GM18870 (cell line): ENCODE measurements at regions not wholly inside any gene's neighbourhood (a gene's known extent, or its start where the extent isn't known, plus 50 kb on each side); places are given as distances from the start of the nearest gene placed in this dataset.

Source experiments
- ATAC-seq: cut with Tn5 transposase; IDR thresholded peaks from one replicate; pipeline ENCODE4 v1.9.1; 2021; ENCODE audit warnings: moderate library complexity; ENCODE audit not compliant: unreplicated experiment

GRCh38 chr12:116481726-116482125 lies 77.5 kb upstream of the MAP1LC3B2 start:
- ATAC-seq = no peak

GRCh38 chr12:116482179-116482578 lies 77.0 kb upstream of the MAP1LC3B2 start:
- no peak for ATAC-seq

DNA sequence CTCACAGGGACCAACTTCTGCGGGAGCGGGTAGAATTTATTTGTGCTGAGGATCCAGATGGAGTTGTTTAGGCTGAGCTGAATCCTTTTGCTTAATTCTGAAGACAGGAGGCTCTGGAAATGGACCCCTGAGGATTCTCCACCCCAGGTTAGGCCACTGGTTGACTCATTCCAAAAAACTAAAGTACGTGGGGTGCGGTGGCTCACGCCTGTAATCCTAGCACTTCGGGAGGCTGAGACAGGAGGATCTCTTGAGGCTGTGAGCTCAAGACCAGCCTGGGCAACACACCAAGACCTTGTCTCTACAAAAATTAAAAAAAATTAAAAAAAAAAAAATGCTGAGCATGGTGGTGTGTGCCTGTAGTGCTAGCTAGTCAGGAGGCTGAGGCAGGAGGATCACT lies 76.3 kb upstream of the MAP1LC3B2 start:
- ATAC-seq = no peak

DNA sequence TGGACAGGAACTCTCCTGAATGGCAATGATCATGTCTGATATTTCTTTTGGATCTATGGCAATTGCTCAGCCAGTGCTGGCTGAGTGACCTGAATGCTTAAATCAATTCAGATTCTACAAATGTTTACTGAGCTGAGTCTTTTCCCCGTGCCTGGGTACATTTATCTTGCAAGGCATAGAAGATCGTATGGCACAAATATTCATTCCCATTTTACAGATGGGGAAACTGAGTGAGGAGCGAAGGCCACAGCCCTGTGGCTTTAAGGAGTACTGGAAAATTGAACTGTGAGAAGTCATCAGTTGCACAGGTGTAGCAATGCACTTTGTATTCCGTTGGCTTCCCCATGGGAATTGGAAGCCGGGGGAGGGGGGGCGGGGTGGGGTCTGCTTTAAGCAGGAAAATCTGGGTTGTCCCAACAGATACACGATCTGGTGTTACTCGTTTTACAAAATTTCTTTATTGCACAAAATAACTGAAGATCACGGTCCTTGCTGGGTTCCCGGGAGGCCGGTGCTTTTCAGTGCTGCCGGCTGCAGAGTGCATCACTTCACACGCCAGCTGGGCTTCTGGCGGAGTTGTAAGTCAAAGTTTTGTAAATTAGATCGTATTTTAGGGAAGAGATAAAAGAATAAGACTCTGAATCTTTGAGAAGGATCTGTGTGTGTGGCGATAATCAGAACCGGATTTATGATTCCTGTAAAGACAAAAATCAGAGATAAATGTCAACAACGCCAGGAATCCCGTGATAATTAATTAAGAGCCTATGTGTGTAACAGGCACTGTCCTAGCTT lies 75.0 kb upstream of the MAP1LC3B2 start:
- ATAC-seq = no peak

- ATAC-seq = no peak
Measured at GRCh38 chr12:116484807-116485206, 74.4 kb upstream of the MAP1LC3B2 start.

GRCh38 chr12:116489116-116489515 lies 70.1 kb upstream of the MAP1LC3B2 start:
- no peak for ATAC-seq

GRCh38 chr12:116490471-116490870 lies 68.7 kb upstream of the MAP1LC3B2 start:
- no peak for ATAC-seq

DNA sequence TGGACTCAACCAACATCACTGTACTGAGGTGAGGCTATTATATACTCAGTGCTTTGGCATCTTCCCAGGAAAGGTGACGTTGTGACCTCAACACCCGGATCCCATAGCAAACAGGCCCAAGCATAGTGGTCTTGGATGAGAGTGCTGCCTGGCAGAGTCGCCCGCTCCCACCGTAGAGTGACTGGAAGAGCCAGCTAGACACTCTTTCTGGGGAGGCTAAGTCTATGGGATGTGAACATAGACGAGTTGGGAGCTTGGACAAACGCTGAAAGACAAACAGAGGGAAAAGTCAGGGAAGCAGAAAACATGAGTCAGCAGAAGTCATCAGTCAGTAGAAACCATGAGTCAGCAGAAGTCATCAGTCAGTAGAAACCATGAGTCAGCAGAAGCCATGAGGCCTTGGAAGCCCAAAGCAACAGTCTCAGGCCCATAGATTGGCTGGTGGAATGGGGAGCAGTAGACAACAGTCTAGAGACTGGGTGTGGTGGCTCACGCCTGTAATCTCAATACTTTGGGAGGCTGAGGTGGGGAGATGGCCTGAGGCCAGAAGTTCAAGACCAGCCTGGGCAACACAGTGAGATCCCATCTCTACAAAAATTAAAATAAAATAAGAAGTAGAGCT lies 66.4 kb upstream of the MAP1LC3B2 start:
- ATAC-seq = no peak

DNA sequence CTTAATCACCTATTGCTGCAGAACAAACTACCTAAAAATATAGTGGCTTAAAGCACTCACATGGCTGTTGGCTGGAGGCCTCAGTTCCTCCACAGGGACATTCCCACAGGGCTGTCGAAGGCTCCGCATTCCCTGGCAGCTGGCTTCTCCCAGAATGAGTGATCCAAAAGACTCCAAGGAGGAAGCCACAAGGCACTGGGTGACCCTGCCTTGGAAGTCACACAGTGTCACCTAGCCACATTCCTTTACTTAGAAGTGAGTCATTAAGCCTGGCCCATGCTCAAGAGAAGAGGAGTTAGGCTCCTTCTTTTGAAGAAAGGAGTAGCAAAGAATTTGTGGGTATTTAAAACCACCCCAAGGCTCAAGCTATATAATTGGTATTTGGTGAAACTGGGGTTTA lies 63.9 kb upstream of the MAP1LC3B2 start:
- ATAC-seq = no peak

- ATAC-seq = no peak
Measured at GRCh38 chr12:116497051-116497591, 62.1 kb upstream of the MAP1LC3B2 start.

DNA sequence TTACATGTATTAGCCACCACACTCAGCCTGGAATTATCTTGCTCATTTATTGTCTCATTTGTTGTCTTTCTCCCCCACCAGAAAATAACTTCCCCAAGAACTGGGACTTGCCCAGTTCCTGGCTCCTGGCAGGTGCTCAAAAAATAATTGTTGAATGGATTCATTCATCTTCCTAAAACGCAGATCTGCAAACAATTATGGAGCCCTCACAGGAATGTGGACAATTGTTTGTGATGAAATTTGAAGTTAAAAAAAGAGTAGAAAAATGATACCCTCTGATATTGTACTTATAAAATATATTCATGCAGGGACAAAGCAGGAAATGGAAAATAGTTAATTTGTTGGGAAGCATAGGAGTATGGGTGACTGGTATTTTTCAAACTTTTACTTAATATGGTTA lies 60.7 kb upstream of the MAP1LC3B2 start:
- ATAC-seq = no peak

- ATAC-seq = no peak
Measured at GRCh38 chr12:116502141-116502725, 56.9 kb upstream of the MAP1LC3B2 start.

GRCh38 chr12:116502989-116503496 lies 56.1 kb upstream of the MAP1LC3B2 start:
- no peak for ATAC-seq

- ATAC-seq = no peak
Measured at GRCh38 chr12:116504438-116504837, 54.7 kb upstream of the MAP1LC3B2 start.

GRCh38 chr12:116506697-116507064 lies 52.5 kb upstream of the MAP1LC3B2 start:
- no peak for ATAC-seq

DNA sequence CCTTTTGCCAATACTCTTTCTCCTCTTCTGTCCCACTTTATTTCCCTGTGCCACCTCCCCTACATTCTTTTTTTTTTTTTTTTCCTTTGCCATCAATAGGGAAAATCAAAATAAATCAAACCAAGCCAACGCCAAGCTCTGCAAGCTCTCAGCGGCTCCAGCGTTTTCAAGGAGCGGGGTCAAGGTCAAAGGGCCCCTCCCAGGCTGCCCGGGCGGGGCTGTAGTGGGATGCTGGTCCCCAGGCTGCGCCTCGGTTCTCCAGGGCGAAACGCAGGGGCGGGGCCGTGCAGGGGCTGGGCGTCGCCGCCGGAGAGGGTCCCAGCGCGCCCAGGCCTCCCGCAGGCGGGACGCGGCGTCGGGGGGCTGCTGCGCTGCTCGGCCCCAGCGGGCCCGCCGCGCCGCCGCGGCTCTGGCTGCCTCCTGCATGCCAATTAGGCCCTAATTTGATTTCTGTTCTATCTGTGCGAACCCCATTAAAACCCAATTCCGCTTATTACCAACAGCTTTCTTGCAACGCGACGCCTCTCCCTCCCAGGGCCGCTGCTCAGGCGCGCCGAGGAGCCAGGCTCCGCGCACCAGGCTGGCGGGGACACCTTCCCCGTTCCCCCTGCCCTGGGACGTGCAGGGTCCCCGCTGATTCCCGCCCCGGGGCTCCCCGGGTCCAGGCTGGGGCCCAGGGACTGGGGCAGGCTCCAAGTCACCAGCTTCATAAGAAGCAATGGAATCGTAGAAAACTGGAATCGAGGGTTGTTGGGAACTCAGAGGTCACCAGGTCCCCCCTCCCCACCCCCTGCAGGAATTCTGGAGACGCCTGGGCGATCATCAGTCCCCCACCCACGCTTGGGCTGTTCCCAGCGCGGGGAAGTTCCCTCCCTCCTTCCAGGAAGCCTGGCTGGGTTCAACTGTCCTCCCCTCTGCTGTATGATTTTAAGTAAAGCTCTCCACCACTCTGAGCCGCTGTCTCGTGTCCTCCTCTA lies 50.7 kb upstream of the MAP1LC3B2 start:
- ATAC-seq = no peak
